ENCODE measurements at regions not wholly inside any gene's neighbourhood (a gene's known extent, or its start where the extent isn't known, plus 50 kb on each side); places are given as distances from the start of the nearest gene placed in this dataset.

GRCh38 chr10:129258283-129258923, 208.6 kb upstream of the MGMT start:
- TF ChIP-seq CTCF (IDR thresholded peaks at IDR 0.05) = no peak
- TF ChIP-seq POLR2A (IDR thresholded peaks at IDR 0.05) = no peak

Measured in uterus (tissue), 2 donors.